Activated CD4-positive, alpha-beta T cell treated with anti-CD3 and anti-CD28 coated beads, Interleukin-2, amount 50 U/mL, for 4 hours (primary cell): ENCODE measurements at regions not wholly inside any gene's neighbourhood (a gene's known extent, or its start where the extent isn't known, plus 50 kb on each side); places are given as distances from the start of the nearest gene placed in this dataset.
"Not testable (repeated sequence)": the region's sequence is repeated elsewhere in the genome, so short reads cannot be mapped to it uniquely, and the experiment has no call there.

Source experiments
- DNase-seq, 2 experiments: peaks; one replicate each; pipeline ENCODE4 v3.0.0-alpha.2; 2020

DNA sequence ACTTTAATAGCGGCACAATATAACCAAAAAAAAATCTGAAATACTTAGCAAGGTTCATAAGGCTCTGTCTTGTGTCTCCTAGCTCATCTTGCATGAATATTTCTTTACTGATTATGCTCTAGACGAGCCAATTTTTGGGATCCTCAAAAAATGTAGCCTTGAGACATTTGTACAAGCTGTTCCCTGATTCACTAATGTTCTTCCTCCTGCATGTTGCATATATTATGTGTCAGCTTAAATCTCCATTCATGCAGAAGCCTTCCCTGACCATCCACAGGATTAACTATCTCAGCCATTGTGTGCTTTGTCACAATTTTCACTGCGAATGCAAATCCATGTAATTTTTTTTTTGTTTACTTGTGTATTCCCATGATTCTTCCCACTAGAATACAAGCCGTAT, 594.0 kb upstream of the VRK2 start:
- DNase-seq: no peak

DNA sequence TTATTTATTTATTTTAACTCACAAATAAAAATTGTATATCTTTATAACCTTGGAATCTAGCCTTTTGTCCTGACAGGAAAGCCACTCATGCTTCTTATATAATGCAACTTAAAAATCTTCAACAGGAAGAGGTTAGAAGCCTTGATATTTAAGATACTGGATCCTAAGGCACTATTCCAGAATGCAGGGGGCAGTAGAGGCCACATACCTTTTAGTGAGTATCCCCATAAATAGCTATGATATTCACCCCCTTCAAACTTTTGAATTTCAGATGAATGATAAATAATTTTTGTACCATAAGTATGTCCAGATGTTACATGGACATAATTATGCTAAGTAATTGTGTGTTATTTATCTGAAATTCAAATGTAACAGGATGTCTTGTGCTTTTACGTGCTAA, 592.7 kb upstream of the VRK2 start:
- no peak for DNase-seq

DNA sequence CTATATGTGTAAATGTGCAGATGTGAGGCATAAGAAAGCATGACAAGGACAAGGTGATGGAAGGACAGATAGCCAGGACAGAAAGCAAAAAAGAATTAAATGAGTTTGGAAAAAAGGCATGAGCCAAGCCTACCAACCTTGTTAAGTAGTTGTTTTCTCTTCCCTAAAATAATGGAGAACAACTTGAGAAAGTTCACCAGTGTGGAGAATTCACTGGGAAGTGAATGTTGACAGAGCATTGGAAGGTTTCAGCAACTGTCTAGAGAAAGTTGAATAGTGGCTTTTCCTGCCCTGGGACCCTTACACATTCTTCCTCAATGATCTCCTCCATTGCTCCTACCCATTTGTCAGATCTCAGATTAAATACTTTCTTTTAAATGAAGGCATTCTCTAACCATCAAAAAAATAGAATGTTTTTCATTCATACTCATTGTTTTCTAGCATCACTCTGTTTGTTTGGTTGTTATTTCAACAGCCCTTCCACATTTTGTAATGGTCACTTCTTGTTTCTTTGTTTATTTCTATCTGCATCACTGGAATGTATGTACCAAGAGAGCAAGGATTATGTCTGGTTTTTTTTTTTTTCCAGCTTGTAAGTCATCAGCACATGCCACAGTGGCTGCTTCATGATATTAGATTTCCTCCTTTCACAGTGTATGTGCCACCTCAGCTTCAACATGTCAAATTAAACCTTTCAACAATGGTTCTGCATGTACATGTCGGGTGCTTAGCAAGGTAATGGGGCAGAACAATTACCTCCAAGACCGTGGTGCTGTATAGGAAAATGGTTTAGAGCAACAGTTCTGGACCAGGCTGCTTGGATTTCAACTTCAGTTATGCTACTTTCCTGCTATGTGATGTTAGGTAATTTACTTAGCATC, 586.0 kb upstream of the VRK2 start:
- DNase-seq: no peak

GRCh38 chr2:57461624-57462023, 585.0 kb upstream of the VRK2 start:
- no peak for DNase-seq

GRCh38 chr2:57465067-57465466, 581.5 kb upstream of the VRK2 start:
- no peak for DNase-seq

GRCh38 chr2:57465967-57466366, 580.6 kb upstream of the VRK2 start:
- DNase-seq: no peak

DNA sequence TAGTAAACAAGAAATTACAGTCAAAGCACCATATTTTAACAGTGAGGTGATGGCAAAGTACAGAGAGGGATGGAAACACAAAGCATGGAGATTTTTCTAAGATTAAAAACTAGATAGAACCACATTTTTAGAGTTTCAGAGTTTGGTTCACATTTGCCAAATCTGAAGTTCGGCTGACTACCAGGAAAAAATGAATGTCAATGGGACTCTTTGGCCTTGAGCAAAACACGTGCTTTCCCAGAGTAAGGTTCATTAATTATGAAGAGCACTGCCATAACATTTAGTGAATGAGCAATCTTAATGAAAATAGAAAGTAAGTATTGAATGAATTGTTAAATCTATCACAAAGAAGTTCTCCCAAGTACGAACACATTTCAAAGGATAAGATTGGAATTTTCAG, 571.2 kb upstream of the VRK2 start:
- DNase-seq: no peak

DNA sequence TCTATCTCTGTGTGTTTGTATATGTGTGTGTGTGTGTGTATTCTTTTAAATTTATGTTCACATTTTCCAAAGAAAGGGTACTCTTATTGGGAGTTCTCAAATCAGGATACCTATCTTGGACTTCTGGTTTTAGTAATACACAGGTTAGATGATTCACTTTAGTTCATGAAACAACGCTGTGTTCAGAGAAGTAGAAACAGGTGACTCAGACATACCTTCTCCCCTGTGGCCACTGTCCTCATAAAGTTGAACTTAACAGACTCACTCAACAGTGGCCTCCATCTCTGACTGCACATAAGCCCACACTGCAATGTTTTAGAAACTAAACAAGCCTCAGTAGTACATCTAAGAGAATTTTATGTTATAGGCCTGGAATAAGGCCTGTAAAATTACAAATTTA, 566.6 kb upstream of the VRK2 start:
- no peak for DNase-seq

DNA sequence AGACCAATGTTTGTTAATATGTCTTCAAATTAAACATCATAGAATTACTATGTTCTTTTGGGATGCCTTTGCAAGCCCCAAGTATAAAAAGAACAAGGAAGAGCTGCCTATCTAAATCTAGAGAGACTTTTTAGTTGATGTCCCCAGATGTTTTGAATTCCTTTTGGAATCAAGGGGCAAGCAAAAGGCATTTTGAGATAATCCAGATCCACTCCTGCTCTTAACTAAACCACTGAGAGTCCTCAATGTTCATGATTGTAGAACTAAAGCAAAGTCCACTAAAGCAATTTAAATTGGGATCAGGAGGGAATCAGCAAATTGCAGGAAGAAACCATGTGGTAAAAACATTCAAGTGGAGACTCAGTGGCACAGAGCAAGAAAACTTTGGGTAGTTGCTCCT, 558.5 kb upstream of the VRK2 start:
- no peak for DNase-seq

DNA sequence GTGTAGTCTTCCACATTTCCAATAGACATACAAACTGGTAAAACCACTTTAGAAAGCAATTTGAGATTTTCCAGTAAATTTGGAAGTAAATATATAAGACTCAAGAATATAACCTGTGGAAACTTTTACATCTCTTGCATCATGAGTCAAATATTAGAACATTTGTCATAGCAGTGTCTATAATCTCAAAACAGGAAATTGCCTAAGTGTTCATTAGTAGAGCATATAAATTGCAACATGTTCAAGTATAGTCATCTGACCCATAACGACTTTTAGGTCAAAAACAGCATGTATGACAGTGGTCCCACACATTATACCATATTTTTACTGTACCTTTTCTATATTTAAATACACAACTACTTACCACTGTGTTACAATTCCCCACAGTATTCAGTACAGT, 555.9 kb upstream of the VRK2 start:
- no peak for DNase-seq

DNA sequence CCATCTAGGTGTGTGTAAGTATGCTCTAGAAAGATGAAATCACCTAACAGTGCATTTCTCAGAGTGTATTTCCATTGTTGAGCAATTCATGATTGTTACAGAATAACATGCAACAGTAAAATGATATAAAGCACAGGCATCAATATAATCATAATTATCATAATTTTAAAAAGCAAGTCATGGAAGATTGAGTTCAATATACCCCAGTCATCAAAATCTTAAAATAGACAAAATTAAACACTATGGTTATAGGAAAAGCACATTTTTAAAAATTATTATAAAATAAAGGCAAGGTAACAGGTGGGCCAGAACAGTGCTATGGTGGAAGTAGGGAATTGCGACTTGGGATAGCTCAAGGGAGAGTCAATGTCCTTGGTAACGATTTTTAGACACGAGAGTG, 555.4 kb upstream of the VRK2 start:
- DNase-seq: no peak

DNA sequence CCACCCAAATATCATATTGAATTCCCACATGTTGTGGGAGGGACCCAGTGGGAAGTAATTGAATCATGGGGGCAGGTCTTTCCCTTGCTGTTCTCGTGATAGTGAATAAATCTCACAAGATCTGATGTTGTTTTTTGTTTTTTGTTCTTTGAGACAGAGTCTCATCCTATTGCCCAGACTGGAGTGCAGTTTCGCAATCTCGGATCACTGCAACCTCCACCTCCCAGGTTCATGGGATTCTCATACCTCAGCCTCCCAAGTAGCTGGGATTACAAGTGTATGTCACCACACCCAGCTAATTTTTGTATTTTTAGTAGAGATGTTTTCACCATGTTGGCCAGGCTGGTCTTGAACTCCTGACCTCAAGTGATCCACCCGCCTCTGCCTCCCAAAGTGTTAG, 552.6 kb upstream of the VRK2 start:
- DNase-seq: not testable (repeated sequence)

DNA sequence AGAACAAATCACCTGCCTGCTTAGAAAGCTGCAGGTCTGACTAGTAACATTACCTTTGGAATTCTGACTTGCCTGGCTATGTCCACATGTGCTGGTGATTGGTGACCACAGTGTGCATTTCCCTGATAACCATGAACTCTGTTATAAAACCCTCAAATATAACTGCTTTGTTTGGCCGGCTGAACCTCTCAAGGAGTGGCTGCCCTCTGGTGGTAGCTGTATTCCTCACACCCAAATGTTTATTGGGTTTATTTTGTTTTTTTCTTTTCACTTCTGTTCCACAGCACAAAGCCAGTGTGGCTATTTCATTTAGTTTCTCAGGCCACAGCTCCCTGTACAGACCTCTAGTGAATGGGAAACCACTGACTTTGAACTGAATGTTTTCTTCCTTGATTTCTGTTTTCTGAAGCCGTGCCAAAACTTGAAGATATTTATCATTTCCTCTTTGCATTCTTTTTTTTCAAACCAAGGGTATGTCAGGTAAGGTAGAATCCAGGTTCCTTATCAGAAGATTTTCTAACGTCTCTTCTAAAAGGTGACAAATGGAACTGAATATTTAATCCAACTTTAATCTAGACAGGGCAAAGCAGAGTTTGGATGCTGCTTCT, 549.0 kb upstream of the VRK2 start:
- peak in 1 of 2 experiments; percentile 0 for DNase-seq

DNA sequence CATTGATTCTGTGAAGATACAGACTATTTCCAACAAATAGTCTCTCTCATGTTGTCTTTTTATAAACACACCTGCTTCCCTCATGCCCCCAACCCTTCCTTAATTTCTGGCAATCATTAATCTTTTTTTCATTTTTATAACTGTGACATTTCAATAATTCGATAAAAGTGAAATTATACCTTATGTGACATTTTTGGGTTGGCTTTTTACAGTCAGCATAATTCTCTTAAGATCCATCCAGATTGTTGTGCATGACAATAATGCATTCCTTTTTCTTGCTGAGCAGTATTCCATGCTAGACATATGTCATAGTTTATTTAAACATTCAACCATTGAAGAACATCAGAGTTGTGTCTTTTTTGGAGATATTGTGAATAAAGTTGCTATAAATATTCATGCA, 541.8 kb upstream of the VRK2 start:
- DNase-seq: no peak

- no peak for DNase-seq
These were observed 537.4 kb upstream of the VRK2 start for GRCh38 chr2:57509189-57509588.

- no peak for DNase-seq
These were observed 535.9 kb upstream of the VRK2 start for GRCh38 chr2:57510704-57511103.

DNA sequence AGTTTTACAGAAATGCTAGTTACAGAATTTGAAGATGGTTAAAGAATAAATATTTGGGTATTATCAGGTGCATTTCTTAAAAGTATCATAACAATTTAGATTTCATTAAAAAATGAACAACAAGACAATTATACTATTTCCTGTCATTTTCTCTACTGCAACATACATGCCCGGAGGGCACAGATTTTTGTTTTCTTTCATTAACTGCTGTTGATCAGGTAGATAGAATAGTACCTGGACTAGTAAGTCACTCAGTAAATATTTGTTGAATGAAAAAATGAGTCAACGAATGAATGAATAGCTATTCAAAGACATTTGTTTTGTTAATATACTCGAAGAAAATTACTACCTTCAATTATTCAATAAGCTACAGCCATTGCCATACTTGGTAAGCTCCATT, 531.2 kb upstream of the VRK2 start:
- no peak for DNase-seq

- no peak for DNase-seq
These were observed 529.8 kb upstream of the VRK2 start for GRCh38 chr2:57516698-57517340.

DNA sequence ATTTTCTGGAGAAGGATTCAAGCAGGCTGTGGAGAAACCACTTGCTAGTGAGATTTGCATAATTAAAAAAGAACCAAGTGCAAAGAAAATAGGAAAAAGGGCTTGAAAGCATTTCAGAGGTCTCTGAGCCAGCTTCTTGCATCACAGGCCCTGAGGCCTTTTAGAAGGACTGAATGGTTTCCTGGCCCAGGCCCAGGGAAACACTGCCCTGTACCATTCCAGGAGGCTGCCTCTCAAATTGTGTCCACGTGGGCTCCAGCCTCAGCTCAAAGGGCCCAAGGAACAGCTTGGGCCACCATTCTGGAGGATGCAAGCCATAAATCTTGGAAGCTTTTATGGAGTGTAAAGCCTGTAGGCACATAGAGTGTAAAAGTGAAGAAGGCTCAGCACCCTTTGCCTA, 523.3 kb upstream of the VRK2 start:
- DNase-seq: no peak

DNA sequence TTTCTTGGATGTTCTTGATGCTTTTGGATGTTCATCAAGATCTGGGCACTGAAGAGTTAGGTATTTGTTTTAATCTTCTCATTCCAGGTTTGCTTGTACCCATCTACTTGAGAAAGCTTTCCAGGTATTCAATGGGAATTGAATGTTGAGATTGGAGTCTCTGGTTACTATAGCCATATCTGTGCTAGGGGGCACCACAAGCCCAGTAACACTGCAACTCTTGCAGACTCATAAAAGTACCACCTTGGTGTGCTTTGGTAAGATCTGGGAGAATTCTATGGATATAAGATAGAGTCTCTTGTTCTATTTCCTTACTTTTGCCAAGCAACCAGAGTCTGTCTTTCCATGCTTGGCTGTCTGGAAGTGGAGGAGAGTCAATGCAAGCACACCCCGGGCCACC, 518.9 kb upstream of the VRK2 start:
- no peak for DNase-seq

- DNase-seq: no peak
These were observed 518.1 kb upstream of the VRK2 start for GRCh38 chr2:57528499-57528898.

DNA sequence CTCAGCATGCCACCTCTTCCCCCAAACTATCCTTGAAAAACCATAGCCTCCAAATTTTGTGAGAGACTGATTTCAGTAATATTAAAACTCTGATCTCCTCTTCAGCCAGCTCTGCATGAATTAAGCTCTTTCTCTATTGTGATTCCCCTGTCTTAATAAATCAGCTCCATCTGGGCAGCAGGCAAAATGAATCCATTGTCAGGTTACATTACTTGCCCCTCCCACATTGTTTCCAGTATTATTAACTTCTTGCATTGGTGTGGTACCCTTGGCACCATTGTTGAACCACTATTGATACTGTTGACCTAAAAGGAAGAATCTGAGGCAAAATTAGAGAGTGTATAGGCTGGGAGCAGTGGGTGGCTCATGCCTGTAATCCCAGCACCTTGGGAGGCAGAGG, 512.2 kb upstream of the VRK2 start:
- no peak for DNase-seq

DNA sequence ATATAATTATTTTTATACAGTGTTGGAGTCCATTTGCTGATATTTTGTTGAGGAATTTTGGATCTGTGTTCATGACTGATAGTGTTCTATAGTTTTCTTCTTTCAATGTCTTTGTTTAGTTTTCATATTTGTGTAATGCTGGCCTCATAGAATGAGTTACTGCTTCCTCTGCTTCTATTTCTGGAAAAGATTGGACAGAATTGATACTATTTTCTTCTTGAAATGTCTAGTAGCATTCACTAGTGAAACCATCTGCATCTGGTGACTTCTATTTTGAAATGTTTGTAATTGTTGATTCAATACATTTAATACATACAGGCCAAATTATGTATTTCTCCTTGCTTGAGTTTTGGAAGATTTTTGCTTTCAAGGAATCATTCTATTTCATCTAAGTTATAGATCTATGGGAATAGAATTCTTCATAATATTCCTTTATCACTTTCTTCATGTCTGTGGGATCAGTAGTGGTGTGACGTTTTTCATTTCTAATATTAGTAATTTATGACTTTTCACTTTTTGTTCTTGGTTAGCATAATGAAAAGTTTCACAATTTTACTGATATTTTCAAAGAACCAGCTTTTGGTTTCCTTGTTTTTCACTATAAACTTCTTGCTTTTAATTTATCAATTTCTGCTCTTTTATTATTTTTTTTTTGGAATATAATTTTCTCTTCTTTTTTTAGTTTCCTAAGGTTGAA, 509.9 kb upstream of the VRK2 start:
- DNase-seq: no peak

DNA sequence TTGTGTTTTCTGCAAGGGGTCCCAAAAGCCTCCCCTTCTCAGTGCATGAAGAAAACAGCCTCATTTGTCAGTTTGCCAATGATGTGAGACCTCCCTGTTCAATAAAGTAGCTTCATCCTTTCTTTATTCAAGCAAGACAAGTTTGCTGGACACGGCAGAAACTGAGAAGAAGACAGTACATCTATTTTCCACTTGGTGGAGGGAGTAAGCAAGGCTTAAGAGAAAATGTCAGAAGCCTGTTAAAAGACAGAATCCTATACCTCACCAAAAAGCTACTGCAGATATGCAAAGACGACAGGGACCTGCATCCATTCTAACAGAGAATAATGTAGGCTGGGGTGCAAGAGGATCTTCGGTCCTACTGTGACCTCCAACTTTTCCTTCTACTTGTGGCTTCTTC, 506.8 kb upstream of the VRK2 start:
- no peak for DNase-seq
